ENCODE measurements at regions not wholly inside any gene's neighbourhood (a gene's known extent, or its start where the extent isn't known, plus 50 kb on each side); places are given as distances from the start of the nearest gene placed in this dataset.
"Not testable (repeated sequence)": the region's sequence is repeated elsewhere in the genome, so short reads cannot be mapped to it uniquely, and the experiment has no call there.

DNA sequence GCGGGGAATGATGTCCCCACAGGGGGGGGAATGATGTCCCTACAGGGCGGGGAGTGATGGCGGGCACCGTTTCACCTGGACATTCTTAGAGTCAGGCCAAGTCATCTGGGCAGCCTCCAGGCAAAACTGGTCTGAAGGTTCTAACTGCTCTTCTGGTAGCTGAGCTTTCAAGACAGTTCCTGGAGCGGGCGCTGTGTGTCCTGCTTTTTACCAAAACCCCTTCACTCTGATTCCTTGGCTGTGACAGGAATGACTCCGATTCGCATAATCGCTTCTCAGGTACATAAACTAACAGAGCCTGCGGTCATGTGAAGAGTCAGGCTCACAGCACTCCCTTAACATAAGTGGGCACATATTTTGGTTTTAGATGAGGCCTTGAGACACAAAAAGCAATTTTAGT, 836.0 kb downstream of the TRIML1 start:
- DNase-seq = no peak

DNA sequence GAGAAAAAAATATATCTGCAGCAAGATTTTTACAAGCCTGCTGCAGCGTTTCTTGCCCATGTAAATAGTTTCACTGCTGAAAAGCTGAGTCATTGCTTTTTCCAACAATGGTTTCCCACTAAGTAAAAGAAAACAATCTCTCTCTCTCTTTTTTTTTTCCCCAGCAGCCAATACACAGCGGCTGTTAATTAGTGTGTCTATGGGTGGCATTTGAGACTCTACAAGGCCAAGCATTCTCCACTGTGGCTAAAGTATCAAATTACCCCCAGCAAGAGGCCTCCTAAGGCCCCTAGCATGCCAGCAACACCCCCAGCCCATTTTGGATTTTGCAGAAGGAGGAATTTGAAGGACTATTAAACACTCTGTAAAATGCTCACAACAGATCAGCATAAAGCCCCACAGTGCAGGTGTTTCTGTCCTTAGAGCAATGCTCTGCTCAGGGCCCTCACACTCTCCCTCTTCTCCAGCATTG, 837.4 kb downstream of the TRIML1 start:
- DNase-seq = no peak

- DNase-seq = not testable (repeated sequence)
These were observed 838.0 kb downstream of the TRIML1 start for GRCh38 chr4:188977232-188977631.

- no peak for DNase-seq
These were observed 845.3 kb downstream of the TRIML1 start for GRCh38 chr4:188984518-188984917.

GRCh38 chr4:188986271-188986689, 847.0 kb downstream of the TRIML1 start:
- no peak for DNase-seq

DNA sequence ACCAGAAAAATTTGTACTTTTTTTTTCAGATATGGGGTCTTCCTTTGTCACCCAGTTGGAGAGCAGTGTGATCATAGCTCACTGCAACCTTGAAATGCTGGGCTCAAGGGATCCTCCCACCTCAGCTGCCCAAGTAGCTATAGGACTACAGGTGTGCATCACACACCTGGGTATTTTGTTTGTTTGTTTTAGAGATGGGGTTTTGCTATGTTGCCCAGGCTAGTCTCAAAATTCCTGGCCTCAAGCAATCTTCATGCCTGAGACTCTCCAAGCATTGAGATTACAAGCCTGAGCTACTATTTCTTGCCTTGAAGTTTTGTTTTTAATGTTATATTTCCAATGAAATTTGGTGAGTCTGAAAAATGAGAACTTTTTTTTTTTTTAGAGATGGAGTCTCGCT, 847.8 kb downstream of the TRIML1 start:
- no peak for DNase-seq

GRCh38 chr4:188988131-188988530, 848.9 kb downstream of the TRIML1 start:
- no peak for DNase-seq

GRCh38 chr4:188989371-188989770, 850.1 kb downstream of the TRIML1 start:
- DNase-seq = no peak

DNA sequence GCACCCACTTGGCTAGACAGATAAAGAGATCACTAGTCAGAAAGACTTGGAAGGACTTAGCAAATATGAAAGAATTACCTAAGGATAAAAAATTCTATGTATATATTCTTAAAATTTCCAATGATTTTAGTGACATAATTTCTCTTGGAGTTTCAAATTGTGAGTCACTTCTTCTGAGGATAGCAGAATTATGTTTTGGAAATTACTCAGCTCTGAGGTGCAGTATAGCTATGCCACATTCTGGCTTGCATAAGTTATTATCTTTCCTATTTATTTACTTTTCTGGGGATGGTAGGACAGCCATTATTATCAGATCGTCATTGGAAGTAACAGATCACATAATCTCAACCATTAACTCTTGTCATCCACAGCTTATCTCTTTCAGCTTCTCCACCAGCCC, 853.5 kb downstream of the TRIML1 start:
- DNase-seq = no peak

GRCh38 chr4:188993871-188994270, 854.6 kb downstream of the TRIML1 start:
- DNase-seq = no peak

- DNase-seq = no peak
These were observed 862.2 kb downstream of the TRIML1 start for GRCh38 chr4:189001283-189001970.

GRCh38 chr4:189001971-189002450, 862.8 kb downstream of the TRIML1 start:
- DNase-seq = no peak

DNA sequence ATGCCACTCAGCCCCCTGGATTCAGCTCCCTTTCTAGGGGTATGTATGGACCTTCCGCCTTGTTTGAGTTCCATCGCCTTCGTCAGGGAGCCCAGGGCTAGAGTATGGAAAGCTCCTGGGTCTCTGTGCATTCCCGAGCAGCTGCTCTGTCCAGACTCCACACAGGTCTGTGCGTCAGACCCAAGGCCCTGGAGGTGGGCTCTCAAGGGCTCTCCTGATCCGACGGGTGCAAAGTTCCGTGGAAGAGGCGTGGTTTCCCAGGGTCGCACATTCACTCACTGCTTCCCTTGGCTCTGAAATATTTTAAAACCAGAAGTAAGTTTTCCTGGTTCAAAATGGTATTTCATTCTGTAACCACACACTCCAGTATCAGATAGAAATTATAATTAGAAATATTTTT, 863.2 kb downstream of the TRIML1 start:
- DNase-seq = no peak

DNA sequence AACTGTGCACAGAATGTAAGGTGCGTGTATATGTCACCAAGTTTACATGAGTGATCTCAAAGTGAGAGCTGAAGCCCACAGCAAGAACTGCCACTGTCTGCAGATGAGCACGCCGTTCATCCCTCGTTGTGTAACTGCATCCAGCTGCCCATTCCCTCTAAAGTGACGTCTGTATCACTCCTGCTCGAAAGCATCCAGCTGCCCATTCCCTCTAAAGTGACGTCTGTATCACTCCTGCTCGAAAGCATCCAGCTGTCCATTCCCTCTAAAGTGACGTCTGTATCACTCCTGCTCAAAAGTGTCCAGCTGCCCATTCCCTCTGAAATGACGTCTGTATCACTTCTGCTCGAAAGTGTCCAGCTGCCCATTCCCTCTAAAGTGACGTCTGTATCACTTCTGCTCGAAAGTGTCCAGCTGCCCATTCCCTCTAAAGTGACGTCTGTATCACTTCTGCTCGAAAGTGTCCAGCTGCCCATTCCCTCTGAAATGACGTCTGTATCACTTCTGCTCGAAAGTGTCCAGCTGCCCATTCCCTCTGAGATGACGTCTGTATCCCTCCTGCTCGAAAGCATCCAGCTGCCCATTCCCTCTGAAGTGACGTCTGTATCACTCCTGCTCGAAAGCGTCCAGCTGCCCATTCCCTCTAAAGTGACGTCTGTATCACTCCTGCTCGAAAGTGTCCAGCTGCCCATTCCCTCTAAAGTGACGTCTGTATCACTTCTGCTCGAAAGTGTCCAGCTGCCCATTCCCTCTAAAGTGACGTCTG, 871.4 kb downstream of the TRIML1 start:
- DNase-seq = not testable (repeated sequence)

- no peak for DNase-seq
These were observed 882.6 kb downstream of the TRIML1 start for GRCh38 chr4:189021831-189022230.

DNA sequence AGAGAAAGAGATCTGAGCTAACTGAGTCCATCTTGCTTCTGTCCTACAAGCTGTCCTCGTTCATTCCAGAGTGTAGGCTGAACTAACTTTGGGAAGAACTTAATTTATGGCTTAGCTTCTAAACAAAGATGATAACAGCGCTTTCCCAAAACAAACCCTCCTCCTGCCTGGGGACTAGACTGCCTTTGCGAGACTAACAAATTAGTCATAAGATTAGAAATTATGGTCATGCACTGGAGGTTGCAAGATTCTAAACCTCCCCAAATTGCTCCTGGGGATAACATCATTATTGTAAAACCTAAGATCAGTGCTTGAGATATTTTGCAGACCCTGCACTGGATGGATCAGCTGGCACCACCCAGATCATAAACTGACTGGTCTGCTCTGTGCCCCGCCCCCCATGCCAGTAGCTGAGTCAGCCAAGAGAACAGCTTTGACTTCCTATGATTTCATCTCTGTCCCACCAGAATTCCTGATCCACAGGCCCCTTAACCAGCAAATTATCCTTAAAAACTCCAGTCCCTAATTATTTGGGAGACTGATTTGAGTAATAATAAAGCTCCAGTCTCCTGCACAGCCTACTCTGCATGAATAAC, 883.3 kb downstream of the TRIML1 start:
- no peak for DNase-seq

- no peak for DNase-seq
These were observed 890.8 kb downstream of the TRIML1 start for GRCh38 chr4:189029976-189030504.

DNA sequence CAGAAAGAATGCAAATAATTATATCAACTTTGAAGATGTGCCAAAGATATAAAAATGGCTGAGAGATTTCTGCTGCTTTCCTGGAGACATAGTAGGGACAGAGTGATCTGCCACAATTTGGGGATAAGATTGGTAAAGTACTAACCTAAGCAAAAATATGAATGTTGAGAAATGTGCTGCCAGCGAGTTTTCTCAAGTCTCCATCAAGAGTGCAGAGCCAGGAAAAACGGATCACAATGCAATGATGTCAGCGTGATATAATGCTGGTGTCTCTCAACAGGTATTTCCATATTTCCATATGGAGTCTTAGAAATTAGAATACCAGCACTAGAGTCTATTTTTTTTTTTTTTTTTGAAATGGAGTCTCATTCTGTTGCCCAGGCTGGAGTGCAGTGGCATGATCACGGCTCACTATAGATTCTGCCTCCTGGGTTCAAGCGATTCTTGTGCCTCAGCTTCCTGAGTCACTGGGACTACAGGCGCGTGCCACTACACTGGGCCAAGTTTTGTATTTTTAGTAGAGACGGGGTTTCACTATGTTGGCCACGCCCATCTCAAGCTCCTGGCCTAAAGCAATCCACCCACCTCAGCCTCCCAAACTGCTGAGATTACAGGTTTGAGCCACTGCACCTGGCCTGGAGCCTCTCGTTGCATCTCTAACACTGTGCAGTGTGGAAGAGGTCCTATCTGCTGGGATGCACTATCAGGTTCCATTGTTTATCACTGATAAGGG, 893.5 kb downstream of the TRIML1 start:
- DNase-seq = no peak

- DNase-seq = no peak
These were observed 894.6 kb downstream of the TRIML1 start for GRCh38 chr4:189033801-189034347.

GRCh38 chr4:189035091-189035490, 895.9 kb downstream of the TRIML1 start:
- no peak for DNase-seq

- no peak for DNase-seq
These were observed 896.4 kb downstream of the TRIML1 start for GRCh38 chr4:189035654-189036053.

GRCh38 chr4:189036906-189037305, 897.7 kb downstream of the TRIML1 start:
- DNase-seq = no peak
